Fibroblast of mammary gland (primary cell): ENCODE measurements at regions not wholly inside any gene's neighbourhood (a gene's known extent, or its start where the extent isn't known, plus 50 kb on each side); places are given as distances from the start of the nearest gene placed in this dataset.

Source experiments
- DNase-seq: peaks from one replicate; pipeline ENCODE4 v3.0.0-alpha.2; 2010; ENCODE audit warnings: low read depth
- H3K4me3 ChIP-seq: 2 replicates; pipeline ENCODE4 v1.5.1; 2011; ENCODE audit warnings: low read depth, mild to moderate bottlenecking, low read length, moderate library complexity; ENCODE audit not compliant: control insufficient read depth
- CTCF ChIP-seq: conservative IDR thresholded peaks from 2 replicates; pipeline ENCODE4 v1.5.1; 2011; ENCODE audit warnings: low read depth, low read length, inconsistent platforms; ENCODE audit not compliant: control insufficient read depth, insufficient read depth

- DNase-seq: no peak
- H3K4me3 ChIP-seq: no peak overlapping the region
These were observed 391.2 kb upstream of the NUDT12 start for GRCh38 chr5:103953601-103954382.

GRCh38 chr5:103951776-103952175 is 389.2 kb upstream of the NUDT12 start:
- H3K4me3 ChIP-seq: no peak overlapping the region
- no peak for TF ChIP-seq CTCF
- no peak for DNase-seq

More at GRCh38 chr5:103953601-103954382, 391.2 kb upstream of the NUDT12 start:
- TF ChIP-seq CTCF: no peak

GRCh38 chr5:103943230-103943629 is 380.6 kb upstream of the NUDT12 start:
- DNase-seq: no peak
- no peak for TF ChIP-seq CTCF
- no peak overlapping the region for H3K4me3 ChIP-seq

- no peak overlapping the region for H3K4me3 ChIP-seq
- TF ChIP-seq CTCF: no peak
- DNase-seq: no peak
These were observed 380.1 kb upstream of the NUDT12 start for GRCh38 chr5:103942587-103943186.

- no peak for DNase-seq
- no peak overlapping the region for H3K4me3 ChIP-seq
- TF ChIP-seq CTCF: no peak
These were observed 379.0 kb upstream of the NUDT12 start for GRCh38 chr5:103941596-103941995.

GRCh38 chr5:103938146-103938695 is 375.6 kb upstream of the NUDT12 start:
- no peak for DNase-seq
- TF ChIP-seq CTCF: no peak
- H3K4me3 ChIP-seq: no peak overlapping the region
